Thyroid gland (tissue), 4 donors: ENCODE measurements at regions not wholly inside any gene's neighbourhood (a gene's known extent, or its start where the extent isn't known, plus 50 kb on each side); places are given as distances from the start of the nearest gene placed in this dataset.

Source experiments
- DNase-seq, 2 donors: peaks; one replicate each; pipeline ENCODE4 v3.0.0-alpha.2; 2019
- H3K27ac ChIP-seq, 3 donors: fragments of 200-600 bp; sonication (generic); 1 replicate in 2 of 3; 2 replicates in 1 of 3; pipeline ENCODE4 v1.5.1; 2016 to 2019; ENCODE audit warnings: mild to moderate bottlenecking in 1 of 3, moderate library complexity in 1 of 3
- H3K27me3 ChIP-seq: fragments of 200-600 bp; sonication (generic); one replicate; pipeline ENCODE4 v1.5.1; 2019
- H3K36me3 ChIP-seq, 2 donors: fragments of 200-600 bp; sonication (generic); one replicate each; pipeline ENCODE4 v1.5.1; 2016 to 2019
- H3K4me1 ChIP-seq, 2 donors: fragments of 200-600 bp; sonication (generic); one replicate each; pipeline ENCODE4 v1.5.1; 2017 to 2019
- H3K4me3 ChIP-seq, 3 donors: fragments of 200-600 bp; sonication (generic); replicated peaks in 1 of 3; 1 replicate in 2 of 3; 2 replicates in 1 of 3; pipeline ENCODE4 v1.5.1; 2016; ENCODE audit warnings: mild to moderate bottlenecking in 1 of 3
- H3K9me3 ChIP-seq: fragments of 200-600 bp; sonication (generic); one replicate; pipeline ENCODE4 v1.5.1; 2017
- POLR2A ChIP-seq, 2 donors: fragments of 450-650 bp; IDR thresholded peaks; one replicate each; pipeline ENCODE4 v1.6.1; 2017; ENCODE audit warnings: antibody characterized with exemption in 2 of 2, mild to moderate bottlenecking in 2 of 2, moderate library complexity in 1 of 2
- WGBS, 2 donors: methylation state at CpG; one replicate each; pipeline ENCODE4 v1.1.5; 2017; 5-methylcytosine and 5-hydroxymethylcytosine counted together
- intact Hi-C: fragments of 100-400 bp; cut with DNase I; formaldehyde crosslinking; loops from one replicate; pipeline ENCODE4 v1.15.1; 2023
- TF ChIP-seq, protein P1 (sequence below), 6 experiments: fragments of 200-600 bp in 3 of 6; fragments of 450-650 bp in 3 of 6; sonication (generic) in 3 of 6; IDR thresholded peaks; one replicate each; pipeline ENCODE4 v1.5.1; 2016 to 2019; ENCODE audit warnings: antibody characterized with exemption in 6 of 6, mild to moderate bottlenecking in 2 of 6, inconsistent platforms in 1 of 6, moderate library complexity in 1 of 6

DNA sequence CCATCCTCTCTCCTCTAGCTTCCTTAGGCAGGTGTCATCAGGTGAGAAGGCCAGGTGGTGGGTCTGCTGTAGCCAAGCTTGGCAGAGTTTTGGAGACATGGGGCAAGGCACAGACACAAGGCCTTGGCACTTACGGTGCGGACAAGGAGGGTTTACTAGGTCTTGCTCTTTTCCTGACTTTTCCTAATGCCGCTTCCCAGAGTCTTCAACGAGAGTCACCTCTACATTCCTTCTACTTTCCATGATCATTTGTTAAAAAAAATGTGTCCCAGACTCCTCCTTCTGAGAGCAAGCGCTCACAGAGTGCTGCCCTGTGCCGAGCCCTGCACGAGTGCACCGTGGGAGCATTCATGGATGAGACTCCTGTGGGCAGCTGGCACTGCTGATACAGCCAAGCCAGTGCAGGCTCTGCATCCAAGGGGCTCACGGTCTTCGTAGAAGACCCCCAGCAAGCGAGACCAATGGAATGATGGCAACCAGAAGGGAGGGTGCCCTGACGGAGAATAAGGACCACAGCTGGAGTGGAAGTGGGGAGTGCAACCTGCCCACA lies 243.0 kb upstream of the MKI67 start:
- TF ChIP-seq, protein P1, sequence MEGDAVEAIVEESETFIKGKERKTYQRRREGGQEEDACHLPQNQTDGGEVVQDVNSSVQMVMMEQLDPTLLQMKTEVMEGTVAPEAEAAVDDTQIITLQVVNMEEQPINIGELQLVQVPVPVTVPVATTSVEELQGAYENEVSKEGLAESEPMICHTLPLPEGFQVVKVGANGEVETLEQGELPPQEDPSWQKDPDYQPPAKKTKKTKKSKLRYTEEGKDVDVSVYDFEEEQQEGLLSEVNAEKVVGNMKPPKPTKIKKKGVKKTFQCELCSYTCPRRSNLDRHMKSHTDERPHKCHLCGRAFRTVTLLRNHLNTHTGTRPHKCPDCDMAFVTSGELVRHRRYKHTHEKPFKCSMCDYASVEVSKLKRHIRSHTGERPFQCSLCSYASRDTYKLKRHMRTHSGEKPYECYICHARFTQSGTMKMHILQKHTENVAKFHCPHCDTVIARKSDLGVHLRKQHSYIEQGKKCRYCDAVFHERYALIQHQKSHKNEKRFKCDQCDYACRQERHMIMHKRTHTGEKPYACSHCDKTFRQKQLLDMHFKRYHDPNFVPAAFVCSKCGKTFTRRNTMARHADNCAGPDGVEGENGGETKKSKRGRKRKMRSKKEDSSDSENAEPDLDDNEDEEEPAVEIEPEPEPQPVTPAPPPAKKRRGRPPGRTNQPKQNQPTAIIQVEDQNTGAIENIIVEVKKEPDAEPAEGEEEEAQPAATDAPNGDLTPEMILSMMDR (IDR thresholded peaks at IDR 0.05): no peak
- TF ChIP-seq POLR2A (IDR thresholded peaks at IDR 0.05): no peak
- intact Hi-C loops: no loop called here
- Histone ChIP-seq H3K36me3 (no peaks in the 10 kb centered on the region), H3K4me3 (no peak overlapping the region), H3K4me1 (no peaks in the 10 kb centered on the region), H3K27ac (no peak overlapping the region), H3K9me3 (no peaks in the 10 kb centered on the region), H3K27me3 (no peaks in the 10 kb centered on the region)
- 90 to 94% methylated on average over 12 of the region's 12 CpGs for WGBS, 2 donors
- DNase-seq: no peak

DNA sequence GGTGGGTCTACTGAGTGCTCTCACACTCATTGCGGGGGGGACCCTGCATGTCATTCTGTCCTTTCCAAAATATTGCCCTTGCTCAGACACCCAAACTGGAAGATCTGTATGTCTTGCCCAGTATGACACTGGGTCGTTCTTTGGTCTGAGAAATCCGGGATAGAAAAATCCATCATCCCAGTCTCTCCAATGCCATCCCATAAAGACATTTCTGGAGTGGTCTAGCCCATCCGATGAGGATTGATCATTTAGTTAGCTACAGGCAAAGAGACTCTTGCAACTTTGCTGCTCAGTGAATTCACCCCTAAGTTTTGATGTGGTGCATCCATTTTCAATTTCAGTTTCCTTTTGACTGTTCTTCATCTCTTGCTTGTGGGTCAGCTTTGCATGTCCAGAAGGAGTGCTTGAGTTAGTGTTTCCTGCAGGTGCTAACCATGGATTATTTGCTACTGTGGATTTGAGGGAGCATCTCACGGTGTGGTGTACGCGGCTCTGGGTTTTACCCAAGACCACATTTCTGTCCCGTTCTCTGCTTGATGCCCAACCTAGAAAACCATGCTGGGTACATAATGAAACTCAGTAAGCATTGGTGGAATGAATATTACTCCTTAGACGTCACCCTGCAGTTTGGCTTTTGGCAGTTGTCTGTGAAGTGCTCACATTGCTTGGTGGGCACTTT lies 247.0 kb upstream of the MKI67 start:
- WGBS, 2 donors: 84 to 95% methylated on average over 9 of the region's 9 CpGs

DNA sequence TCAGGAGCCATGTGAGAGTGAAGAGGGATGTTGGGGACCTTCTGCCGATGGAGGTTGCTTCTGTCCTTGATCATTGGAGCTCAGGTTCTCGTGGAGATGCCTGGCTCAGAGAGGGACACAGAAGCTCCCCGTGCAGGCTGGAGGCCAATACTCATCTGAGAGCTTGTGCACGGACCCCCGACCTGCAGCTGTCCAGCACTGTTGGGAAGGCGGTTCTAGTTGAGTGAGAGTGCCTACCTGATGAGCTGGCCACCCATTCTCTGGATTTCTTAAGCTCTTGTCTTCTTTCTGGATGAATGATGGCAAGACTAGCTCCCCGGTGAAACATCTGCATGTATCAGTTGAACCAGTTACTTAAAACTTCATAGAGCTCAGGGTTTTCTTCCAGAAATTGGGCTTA lies 247.6 kb upstream of the MKI67 start:
- 84 to 85% methylated on average over 7 of the region's 7 CpGs for WGBS, 2 donors
- Histone ChIP-seq H3K9me3 (no peaks in the 10 kb centered on the region), H3K36me3 (no peaks in the 10 kb centered on the region), H3K4me1 (no peaks in the 10 kb centered on the region), H3K27me3 (no peaks in the 10 kb centered on the region), H3K27ac (no peak overlapping the region), H3K4me3 (no peak overlapping the region)
- intact Hi-C loops: no loop called here
- TF ChIP-seq POLR2A (IDR thresholded peaks at IDR 0.05): no peak
- TF ChIP-seq, protein P1 (IDR thresholded peaks at IDR 0.05): no peak
- DNase-seq: no peak

More for the DNA sequence above, 247.0 kb upstream of the MKI67 start:
- no peak overlapping the region for H3K27ac ChIP-seq
- TF ChIP-seq, protein P1 (IDR thresholded peaks at IDR 0.05): no peak
- no peak for TF ChIP-seq POLR2A (IDR thresholded peaks at IDR 0.05)
- H3K4me1 ChIP-seq: no peaks in the 10 kb centered on the region
- DNase-seq: no peak
- no peaks in the 10 kb centered on the region for H3K36me3 ChIP-seq
- intact Hi-C loops: no loop called here
- no peaks in the 10 kb centered on the region for H3K27me3 ChIP-seq
- H3K4me3 ChIP-seq: no peak overlapping the region
- H3K9me3 ChIP-seq: no peaks in the 10 kb centered on the region

DNA sequence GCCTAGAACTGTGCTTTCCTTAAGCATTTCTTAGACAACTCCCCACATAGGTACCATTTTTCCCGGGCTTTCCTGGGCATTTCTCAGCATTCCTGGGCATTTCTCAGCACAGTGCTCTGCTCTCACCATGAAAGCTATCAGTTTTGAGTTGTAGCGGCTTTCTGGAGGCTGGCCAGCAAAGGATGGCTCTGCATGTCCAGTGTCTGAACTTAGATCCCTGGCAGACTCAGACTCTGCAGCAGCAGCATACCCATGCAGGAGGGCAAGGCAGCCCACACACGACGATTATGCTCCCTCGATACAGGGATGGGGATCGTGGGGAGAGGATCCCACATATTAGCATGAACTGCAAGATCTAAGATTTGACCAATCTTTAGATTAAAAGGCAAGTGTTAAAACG lies 248.9 kb upstream of the MKI67 start:
- Histone ChIP-seq H3K9me3 (no peaks in the 10 kb centered on the region), H3K4me3 (no peak overlapping the region), H3K4me1 (no peaks in the 10 kb centered on the region), H3K27ac (no peak overlapping the region), H3K27me3 (no peaks in the 10 kb centered on the region), H3K36me3 (no peaks in the 10 kb centered on the region)
- intact Hi-C loops: no loop called here
- TF ChIP-seq POLR2A (IDR thresholded peaks at IDR 0.05): no peak
- TF ChIP-seq, protein P1 (IDR thresholded peaks at IDR 0.05): no peak
- WGBS, 2 donors: 79 to 84% methylated on average over 6 to 7 of the region's 7 CpGs
- DNase-seq: no peak

DNA sequence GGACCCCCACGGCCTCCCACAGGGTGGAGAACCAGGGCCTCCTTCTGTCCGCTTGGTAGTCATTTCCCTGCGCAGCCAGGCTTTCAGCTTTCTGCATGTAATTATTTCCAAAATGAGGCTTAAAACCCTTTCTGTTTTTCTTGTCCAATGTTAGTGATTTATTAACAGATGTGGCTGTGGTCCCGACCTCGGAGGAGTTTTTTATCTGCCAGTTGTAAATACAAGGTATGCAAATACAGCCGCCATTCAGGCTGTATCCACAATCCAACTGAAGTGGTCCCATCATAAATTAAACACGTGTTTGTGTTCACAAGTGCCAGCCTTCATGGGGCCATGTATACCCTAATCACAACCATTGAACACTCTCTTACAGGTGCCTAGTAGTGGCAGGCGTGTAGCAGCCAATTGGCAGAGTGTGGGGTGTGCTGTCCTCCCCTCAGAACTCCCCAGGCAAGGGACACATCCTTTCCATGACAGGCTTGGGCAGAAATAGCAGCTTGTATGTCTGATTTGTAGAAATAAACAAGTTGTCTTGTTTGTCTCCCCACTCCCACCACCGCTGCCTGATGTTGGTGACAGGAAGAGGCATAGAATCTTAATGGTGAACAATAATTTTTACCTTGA lies 251.3 kb upstream of the MKI67 start:
- no peaks in the 10 kb centered on the region for H3K27me3 ChIP-seq
- H3K9me3 ChIP-seq: no peaks in the 10 kb centered on the region
- no peak overlapping the region for H3K27ac ChIP-seq
- TF ChIP-seq, protein P1 (IDR thresholded peaks at IDR 0.05): no peak
- TF ChIP-seq POLR2A (IDR thresholded peaks at IDR 0.05): no peak
- no peak for DNase-seq
- no peaks in the 10 kb centered on the region for H3K4me1 ChIP-seq
- 75 to 78% methylated on average over 9 of the region's 9 CpGs for WGBS, 2 donors
- H3K4me3 ChIP-seq: no peak overlapping the region
- no peaks in the 10 kb centered on the region for H3K36me3 ChIP-seq
- intact Hi-C loops: no loop called here
